HG02884 (cell line): ENCODE measurements at regions not wholly inside any gene's neighbourhood (a gene's known extent, or its start where the extent isn't known, plus 50 kb on each side); places are given as distances from the start of the nearest gene placed in this dataset.
"Not testable (repeated sequence)": the region's sequence is repeated elsewhere in the genome, so short reads cannot be mapped to it uniquely, and the experiment has no call there.

Experiments
- ATAC-seq: cut with Tn5 transposase; IDR thresholded peaks from one replicate; pipeline ENCODE4 v1.9.1; 2021; ENCODE audit warnings: mild to moderate bottlenecking, moderate library complexity; ENCODE audit not compliant: unreplicated experiment

DNA sequence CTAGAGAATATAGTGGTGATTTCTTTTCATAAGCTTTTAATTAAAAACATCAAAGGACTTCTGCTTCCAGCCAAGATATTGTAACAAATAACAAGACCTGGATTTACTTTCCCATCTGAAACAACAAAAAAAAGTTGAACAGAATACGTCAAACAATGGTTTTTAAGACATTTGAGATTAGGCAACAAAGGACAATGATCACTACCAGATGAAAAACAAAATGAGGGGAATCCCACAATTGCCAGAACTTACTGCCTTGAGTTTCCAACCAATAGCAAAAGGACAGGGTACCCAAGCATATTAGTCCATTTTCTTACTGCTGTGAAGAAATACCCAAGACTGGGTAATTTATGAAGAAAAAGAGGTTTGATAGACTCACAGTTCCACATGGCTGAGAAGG, 341.4 kb upstream of the INTU start:
- no peak for ATAC-seq

DNA sequence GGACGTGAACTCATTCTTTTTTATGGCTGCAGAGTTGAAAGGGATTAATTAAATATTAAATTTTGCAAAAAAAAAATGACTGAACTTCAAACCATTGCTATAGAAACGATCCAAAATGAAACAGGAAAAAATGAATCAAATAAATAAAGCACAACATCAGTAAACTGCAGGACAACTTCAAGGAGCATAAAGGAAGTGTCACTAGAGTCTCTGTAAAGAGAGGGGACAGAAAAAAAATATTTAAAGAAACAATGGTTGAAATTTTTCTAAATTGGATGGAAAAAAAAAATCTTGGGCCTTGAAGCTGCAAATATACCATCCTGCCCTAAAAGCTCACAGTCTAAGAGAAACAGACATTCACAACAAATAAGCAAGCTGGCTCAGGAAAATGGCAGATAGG, 339.3 kb upstream of the INTU start:
- ATAC-seq: no peak

DNA sequence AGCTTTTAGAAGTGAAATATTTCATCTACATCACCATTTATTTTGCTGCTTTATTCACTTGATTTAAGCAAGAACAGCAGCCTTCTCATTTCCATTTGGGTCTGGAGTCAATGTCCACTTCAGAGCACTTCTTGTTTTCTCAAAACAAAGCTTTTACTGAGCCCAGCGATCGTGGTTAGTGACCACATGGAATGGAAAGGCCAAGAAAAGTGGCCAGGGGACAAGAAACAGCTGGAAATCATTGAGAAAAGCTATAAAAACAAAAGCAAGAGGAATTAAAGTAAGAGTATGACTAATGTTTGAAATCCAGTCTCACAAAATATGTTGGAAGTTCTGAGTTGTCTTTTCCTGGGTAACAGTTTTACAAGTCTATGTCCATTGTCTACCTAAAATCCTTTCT, 328.4 kb upstream of the INTU start:
- ATAC-seq: no peak

DNA sequence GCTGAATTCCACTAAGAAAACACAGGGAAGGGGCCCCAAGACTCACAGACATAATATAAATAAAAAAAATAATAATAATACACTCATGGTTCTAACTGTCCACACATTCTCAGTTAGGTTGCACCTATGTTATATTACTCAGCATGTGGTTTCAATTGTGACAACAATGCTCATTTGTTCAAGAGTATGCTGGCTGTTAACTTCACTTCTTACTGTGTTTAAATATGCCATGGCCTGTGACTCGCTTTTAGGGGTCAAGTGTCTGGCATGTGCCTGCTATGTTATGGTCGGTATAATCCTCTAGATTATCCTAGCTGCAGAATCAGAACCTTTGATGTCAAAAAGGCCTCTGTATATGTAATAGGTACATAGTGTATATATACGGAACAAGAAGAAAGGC, 324.8 kb upstream of the INTU start:
- ATAC-seq: no peak

DNA sequence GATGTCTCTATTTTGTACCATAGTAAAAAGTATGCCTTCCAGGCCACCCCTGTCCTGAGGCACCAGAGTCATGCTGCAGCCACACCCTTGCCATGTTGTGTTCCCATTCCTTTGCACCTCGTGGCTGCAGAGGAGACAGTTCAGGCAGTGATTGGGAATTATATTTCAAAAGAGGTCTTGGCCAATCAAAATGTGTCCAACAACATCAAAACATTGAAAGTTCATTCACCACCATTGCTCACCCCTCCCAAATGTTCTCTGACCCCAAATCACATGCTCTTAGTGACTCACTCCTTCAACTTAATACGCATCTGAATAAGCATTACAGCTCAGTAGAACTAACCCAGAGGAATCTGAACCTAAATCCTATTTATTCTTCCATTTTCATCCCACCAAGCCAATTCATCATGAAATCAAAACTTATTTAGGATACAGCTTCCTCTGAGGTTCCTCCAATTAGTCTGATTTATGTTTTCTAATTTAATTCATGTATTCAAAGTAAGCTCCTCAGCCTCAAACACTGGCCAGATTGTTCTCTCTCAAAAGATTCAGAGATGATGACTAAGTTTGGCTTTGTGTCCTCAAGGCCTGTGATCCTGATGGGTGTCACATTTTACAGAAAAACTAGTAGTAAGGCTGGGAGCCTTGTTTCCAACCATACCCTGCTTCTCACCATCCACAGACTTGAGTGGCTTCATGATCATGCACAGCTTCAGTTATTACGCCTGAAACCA, 323.2 kb upstream of the INTU start:
- ATAC-seq: no peak

DNA sequence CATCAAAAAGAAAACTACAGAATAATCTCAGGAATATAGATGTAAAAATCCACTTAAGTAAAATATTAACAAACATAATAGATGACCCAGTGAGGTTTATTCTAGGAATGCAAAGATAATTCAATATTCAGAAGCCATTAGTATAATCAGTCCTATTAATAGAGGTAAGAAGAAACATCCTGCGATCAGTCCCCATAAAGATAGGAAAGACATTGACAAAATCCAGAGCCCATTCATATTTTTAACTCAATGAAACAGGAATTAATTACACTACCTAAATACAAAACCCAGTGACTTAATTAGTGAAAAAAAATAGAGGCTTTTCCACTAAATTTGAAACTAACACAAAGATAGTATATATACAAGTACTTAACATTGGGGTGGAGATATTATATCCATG, 321.4 kb upstream of the INTU start:
- ATAC-seq: no peak

DNA sequence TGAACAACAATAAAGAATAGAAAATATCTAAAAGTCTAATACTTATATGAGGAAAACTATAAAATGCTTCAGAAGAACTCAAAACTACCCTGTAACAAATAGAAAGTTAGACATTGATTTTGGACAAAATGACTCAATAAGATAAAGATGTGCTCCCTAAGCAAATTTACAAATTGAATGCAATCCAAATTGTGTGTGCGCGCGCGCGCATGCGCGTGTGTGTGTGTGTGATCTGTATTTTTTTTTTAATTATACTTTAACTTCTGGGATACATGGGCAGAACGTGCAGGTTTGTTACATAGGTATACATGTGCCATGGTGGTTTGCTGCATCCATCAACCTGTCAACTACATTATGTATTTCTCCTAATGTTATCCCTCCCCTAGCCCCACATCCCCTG, 320.8 kb upstream of the INTU start:
- ATAC-seq: no peak

DNA sequence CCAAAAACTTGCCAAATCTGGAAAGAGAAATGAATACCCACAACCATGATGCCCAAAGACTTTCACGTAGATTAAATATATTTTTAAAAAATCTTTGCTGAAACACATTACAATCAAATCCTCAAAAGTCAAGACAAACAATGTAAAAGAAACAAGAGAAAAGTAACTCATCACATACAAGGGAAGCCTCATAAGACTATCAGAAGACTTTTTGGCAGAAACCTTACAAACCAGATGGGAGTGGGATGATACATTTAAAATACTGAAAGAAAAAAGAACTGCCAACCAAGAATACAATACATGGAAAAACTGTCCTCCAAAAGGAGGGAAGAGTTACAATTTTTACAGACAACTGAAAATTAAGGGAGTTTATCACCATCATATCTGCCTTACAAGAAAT, 319.0 kb upstream of the INTU start:
- ATAC-seq: no peak

DNA sequence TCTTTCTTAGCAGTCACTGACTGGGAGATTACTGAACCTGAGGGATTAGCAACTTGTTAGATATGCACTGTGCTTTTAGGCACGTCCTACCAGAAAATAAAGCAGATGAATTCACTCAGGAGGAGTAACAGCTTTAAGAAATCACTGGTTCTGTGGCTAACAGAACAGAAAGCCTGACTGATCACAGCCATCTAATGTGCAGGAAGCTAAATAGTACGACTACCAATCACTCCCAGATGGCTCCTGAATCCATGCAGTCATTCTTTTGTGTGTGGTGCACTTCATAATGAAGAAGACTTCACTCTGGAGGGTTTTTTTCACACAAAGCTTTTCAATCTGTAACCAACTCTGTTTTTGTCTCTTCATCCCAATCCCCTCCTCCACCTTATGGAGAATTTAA, 305.3 kb upstream of the INTU start:
- ATAC-seq: no peak

DNA sequence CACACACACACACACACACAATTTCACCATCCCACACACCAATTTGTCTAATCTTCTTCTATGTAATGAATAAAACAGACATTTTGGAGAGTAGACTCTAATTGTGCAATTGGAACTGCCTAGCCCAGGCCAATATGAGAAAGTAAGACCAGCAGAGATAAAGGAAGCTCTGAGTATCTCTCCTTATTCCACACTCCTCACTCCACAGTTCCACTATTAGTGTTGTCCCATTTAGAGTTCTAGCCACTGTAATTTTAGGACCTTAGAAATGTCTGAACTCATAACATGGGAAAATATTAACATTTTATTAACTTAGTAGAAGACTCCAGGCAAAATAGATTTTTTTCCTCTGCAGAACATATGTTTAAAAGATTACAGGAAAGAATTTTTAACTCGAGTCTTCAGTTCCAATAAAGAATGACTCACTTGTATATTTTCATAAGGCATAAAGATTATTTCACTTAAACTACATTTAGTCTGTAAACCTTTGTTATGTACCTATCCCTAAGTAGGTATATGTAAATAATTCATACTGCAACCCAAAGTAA, 297.6 kb upstream of the INTU start:
- ATAC-seq: no peak

DNA sequence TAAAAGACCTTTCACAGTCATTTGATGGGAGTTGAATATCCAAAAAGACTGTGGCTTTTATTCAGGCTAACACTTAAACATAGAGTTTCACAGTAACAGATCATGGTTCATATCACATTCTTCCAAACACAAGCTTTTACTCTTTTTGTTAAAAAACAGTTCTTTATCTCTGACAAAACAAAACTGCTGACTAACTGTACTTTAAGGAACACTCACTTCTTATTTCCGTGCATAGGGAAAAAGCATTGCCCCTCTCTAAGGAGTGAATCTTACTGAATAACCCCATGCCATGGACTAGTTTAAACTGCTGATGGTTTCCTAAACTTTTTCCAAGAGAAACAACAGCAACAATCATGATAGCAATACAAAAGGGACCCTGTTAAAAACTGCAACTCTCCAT, 297.0 kb upstream of the INTU start:
- no peak for ATAC-seq

DNA sequence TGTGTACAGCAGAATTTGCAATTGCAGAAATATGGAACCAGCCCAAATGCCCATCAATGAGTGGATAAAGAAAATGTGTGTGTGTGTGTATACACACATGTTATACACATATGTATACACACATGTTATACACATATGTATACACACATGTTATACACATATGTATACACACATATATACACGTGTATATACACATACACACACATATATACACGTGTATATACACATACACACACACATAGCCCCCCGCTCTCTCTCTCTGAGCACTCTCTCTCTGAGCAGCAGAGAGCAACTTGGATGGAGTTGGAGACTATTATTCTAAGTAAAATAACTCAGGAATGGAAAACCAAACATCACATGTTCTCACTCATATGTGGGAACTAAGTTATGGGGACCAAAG, 289.6 kb upstream of the INTU start:
- not testable (repeated sequence) for ATAC-seq

DNA sequence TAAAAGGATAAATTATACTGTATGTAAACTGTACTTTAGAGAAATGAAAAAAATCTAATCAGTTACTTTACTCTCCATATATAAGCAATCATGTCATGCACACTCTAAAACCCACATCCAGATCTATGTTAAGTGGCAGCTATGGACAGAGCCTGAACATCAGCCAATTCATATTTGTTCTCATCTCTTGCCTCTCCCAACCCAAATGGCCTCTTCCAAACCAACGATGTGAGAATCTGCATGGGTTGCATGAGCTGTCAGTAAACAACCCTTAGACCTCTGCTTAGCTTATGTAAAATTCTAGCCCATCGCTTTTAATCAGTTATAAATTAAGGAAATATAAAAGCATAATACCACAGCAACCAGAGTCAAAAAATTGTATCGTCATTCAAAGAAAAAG, 288.7 kb upstream of the INTU start:
- no peak for ATAC-seq

DNA sequence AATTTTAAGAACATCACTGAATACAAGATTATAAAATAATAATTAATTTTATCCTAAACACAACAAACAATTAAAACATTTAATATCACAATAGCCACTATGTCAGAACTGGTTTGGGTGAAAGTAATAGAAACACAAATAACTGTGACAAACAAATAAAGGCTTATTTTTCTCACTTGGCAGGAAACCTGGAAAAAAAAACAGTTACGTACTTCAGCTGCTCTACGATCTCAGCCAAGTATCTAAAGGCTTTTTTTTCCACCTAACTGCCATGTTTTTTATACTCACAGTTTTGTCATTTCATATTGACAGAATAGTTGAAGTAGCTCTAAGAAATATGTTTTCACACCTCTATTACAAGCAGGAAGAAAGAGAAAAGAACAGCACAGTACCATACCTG, 284.8 kb upstream of the INTU start:
- ATAC-seq: no peak

DNA sequence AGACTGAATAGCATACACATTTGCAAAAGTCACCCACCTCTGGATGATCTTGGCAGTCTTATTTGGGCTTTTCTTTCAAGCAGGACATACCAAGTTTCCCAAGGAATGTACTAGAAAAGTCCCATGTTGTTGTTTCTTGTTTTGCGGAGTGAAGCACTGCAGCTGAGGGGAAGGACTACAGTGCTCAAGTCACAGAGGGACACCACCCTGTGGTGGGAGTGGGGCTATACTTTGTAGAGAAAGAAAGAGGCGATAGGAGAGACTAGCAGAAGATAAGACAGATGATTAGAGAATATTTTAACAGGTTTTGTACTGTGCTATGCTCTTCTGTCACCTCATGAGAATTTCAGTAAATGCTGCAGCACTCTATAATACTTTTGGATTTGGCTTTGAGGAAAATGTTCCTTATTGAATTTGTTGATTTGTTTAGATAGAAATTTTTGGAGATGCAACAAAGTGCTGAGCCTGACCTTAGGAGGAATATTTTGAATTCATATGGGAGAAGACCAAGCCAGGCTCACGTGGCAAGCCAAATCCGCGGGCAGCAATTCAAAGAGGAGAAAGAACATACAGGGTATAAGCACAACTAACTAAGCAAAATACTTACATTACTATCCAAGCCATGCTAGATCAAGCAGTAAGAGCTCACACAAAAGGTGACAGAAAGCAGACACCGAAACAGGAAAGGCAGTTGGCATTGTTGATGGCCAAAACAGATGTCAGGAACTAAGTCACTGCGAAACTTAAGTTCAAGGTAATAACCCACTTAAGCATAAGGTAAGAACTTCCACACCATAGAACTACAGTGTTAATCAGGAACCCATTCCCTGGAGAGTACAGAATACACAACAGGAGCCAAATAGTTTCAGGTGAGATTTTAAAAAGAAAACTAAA, 280.3 kb upstream of the INTU start:
- ATAC-seq: no peak

DNA sequence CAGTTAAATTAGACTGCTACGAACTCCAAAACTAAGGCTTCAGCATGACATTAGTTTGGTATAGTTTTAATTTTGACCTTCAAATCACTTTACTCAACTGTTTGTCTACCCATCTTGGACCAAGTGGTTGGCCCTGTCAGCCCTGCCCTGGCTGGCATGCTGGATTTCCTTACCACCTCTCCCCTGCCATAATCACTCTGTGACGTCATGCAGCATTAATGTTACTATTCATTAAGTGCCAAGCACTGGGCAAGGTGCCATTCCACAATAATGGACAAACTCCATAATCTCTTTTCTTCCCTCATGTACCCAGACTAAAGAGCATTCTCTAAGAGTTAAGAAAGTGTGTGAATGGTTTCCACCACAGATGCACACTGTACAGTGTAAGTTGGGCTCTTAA, 277.0 kb upstream of the INTU start:
- no peak for ATAC-seq

DNA sequence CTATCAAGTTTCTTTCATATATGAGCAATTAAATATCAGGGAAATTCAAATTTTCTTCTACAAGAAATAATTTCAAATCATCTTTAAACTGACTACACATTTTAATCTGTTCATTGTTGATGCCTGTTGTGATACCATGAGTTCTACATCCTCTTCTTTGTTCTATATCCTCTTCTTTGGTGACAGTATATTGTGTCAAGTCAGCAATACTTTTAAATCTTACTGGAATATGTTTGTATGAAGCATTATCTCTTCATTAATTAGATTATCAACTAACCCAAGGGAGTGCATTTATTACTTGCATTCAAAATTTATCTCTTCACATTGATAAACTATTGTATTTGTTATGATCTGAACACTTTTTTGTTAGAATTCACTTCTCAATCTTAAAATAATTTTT, 275.0 kb upstream of the INTU start:
- no peak for ATAC-seq

DNA sequence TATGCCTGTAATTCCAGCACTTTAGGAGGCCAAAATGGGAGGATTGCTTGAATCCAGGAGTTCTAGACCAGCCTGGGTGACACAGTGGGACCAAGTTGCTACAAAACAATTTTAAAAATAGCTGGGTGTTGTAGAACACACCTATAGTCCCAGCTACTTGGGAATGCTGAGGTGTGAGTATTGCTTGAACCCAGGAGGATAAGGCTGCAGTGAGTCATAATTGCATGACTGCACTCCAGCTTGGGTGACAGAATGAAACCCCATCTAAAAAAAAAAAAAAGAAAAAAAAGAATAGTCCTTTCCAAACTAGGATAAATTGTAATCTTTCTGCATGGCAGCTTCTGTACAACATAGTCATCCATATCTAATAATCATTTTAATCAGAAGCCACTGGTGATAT, 270.1 kb upstream of the INTU start:
- no peak for ATAC-seq

DNA sequence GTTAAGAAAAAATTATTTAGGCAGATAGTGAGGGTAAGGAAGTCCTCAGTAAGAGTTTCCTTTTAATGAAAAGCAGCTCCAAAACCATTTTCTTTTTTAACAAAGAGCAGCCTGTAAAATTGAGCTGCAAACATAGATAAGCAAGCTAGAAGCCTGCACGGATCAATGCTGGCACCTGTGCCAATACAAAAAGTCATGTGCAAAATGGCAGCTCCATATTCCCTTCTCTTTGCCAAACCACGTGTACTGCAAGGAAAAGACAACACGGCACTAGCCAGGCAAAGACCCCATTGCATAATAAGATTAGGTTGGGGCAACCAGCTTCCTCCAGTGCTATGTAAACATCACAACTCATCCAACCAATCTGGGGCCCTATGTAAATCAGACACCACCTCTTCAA, 268.4 kb upstream of the INTU start:
- ATAC-seq: no peak

DNA sequence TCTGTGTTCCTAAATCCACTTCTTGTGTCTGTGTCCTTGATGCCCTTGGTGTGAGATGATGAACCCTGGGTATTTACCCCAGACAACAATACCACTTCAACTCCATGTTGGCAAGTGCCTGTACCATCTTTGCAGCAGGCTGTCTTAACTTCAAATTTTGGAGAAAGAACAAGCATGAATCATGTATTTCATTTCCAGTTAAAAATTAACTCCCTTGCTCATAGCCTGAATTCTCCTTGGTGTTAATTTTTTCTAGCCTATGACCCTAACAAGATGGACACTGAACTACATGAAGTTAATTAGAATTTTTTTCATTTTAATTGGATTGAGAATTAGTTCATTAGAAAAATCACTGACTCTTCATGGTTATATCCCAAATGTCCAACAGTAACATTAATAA, 267.8 kb upstream of the INTU start:
- no peak for ATAC-seq

DNA sequence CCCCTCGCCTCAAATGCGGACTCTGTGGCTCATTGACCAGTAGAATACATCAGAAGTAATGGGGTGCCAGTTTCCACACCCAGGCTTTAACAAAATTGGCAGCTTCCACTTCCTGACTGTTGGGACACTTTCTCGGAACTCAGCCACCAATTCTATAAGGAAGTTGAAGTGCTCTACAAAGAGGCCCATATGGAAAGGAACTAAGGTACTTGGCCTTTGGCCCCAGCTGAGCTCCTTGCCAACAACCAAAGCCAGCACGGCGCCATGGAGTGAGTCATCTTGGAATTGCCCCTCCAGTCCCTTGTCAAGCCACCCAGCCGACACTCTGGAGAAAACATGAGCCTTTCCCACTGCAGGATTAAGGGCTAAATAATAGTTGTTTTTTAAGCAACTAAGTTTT, 262.2 kb upstream of the INTU start:
- ATAC-seq: no peak

DNA sequence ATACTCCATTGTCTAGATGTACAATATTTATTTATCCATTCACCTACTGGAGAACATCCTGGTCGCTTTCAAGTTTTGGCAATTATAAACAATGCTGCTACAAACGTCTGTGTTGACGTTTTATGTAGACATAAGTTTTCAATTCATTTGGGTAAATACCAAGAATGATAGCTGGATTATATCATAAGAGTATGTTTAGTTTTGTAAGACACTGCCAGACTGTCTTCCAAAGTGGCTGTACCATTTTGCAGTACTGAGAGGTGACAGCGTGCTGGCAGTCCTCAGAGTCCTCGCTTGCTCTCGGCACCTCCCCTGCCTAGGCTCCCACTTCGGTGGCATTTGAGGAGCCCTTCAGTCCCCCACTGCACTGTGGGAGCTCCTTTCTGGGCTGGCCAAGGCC, 253.3 kb upstream of the INTU start:
- no peak for ATAC-seq
